Heart right ventricle (tissue), 16 donors: ENCODE measurements at regions not wholly inside any gene's neighbourhood (a gene's known extent, or its start where the extent isn't known, plus 50 kb on each side); places are given as distances from the start of the nearest gene placed in this dataset.

Experiments used
- ATAC-seq, 8 donors: fragments of 200-7000 bp; cut with Tn5 transposase; one replicate each; pipeline ENCODE4 v1.9.1; 2020; ENCODE audit warnings: mild to moderate bottlenecking in 8 of 8, moderate library complexity in 8 of 8, moderate number of reproducible peaks in 1 of 8
- DNase-seq, 2 donors: peaks; one replicate each; pipeline ENCODE4 v3.0.0-alpha.2; 2020
- H3K27ac ChIP-seq, 10 donors: fragments of 200-600 bp; sonication (generic) in 2 of 10; one replicate each; pipeline versions ENCODE4 v1.5.0 to v1.8.0; 2020 to 2022; ENCODE audit warnings: mild to moderate bottlenecking in 3 of 10
- H3K27me3 ChIP-seq, 7 donors: fragments of 200-600 bp; one replicate each; pipeline ENCODE4 v1.8.0; 2021 to 2022; ENCODE audit warnings: mild to moderate bottlenecking in 2 of 7
- H3K36me3 ChIP-seq, 9 donors: fragments of 200-600 bp; sonication (generic) in 1 of 9; one replicate each; pipeline versions ENCODE4 v1.5.0 to v1.8.0; 2020 to 2022; ENCODE audit warnings: mild to moderate bottlenecking in 2 of 9
- H3K4me1 ChIP-seq, 9 donors: fragments of 200-600 bp; sonication (generic) in 1 of 9; one replicate each; pipeline versions ENCODE4 v1.5.0 to v1.8.0; 2020 to 2022; ENCODE audit warnings: mild to moderate bottlenecking in 4 of 9
- H3K4me3 ChIP-seq, 10 donors: fragments of 200-600 bp; sonication (generic) in 2 of 10; one replicate each; pipeline versions ENCODE4 v1.5.0 to v1.8.0; 2020 to 2022; ENCODE audit warnings: mild to moderate bottlenecking in 7 of 10, moderate library complexity in 2 of 10
- H3K9me3 ChIP-seq, 11 donors: fragments of 200-600 bp in 10 of 11; sonication (generic) in 2 of 11; one replicate each; pipeline versions ENCODE4 v1.5.0 to v1.8.0; 2013 to 2022; ENCODE audit warnings: mild to moderate bottlenecking in 2 of 11, control low read depth in 1 of 11, moderate library complexity in 1 of 11
- WGBS, 2 donors: extraction: QIAGEN DNeasy Blood & Tissue Kit; methylation state at CpG; one replicate each; pipeline ENCODE4 v1.1.7; 2013; ENCODE audit warnings: inconsistent platforms in 1 of 2; 5-methylcytosine and 5-hydroxymethylcytosine counted together
- intact Hi-C, 10 donors: fragments of 100-400 bp; cut with DNase I; formaldehyde crosslinking; loops; one replicate each; pipeline versions ENCODE4 v1.11.1 to v1.14.2; 2022
- TF ChIP-seq, protein P1 (sequence below), 9 donors: fragments of 200-600 bp; sonication (generic) in 2 of 9; IDR thresholded peaks; one replicate each; pipeline versions ENCODE4 v1.5.0 to v1.8.0; 2021 to 2022; ENCODE audit warnings: antibody characterized with exemption in 9 of 9, mild to moderate bottlenecking in 5 of 9, moderate library complexity in 1 of 9
- donor health status: Arrhythmogenic right ventricular cardiomyopathy.
- donor health status: ischemic (EF 13 %, LVEDD 7.1; RV severe dilation, severe dysfunction).
- donor health status: healthy with polysubstance abuse.
- donor health status: DM: no; HTN: yes; CAD: no.
- donor health status: DM: no; HTN: no; CAD: no.
- donor health status: ischemic (EF 25% LVEDD 6.9; RV normal size, moderate dysfunction).
- donor health status: ischemic (EF 25% LVEDD 5.7; RV mildly dilated, moderate dysfunction).
- donor health status: healthy.
- donor health status: DM: yes; HTN: yes; CAD: no.
- donor health status: Ischemic cardiomyopathy.
- donor health status: ischemic (EF 35%, LVEDD 5.7; RV mildly dilated, moderate dysfunction).
- donor health status: nonischemic (EF 11% LVEDD 7.7; RV severe dilation, severe dysfunction).
- donor health status: DM: yes; HTN: yes; CAD: no.
- donor health status: PGD.
- donor health status: ischemic (EF 29% LVEDD 5.4; RV normal size, mild dysfunction).
- donor health status: nonischemic (EF 23%, LVEDD 6.1; RV moderate dilation, normal function).

DNA sequence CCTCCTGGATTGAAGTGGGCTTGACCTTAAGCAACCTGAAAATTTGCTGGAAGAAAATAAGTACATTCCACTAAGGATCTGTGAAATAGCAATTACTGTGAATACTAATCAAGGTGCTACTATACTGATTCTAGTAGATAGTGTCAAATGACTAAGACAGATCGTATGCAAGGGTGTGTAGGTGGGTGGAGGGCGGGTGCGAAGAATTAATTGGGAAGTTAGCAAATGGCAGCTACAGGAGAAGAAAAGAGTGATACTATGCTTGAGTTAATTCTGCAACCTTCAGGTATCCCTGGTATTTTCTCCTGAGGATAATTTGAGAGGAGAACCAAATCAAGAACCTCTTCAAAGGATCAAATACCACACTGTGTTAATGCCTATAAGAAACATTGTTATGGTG lies 501.9 kb downstream of the INHBA start:
- no peaks in the 10 kb centered on the region for H3K36me3 ChIP-seq
- TF ChIP-seq, protein P1, sequence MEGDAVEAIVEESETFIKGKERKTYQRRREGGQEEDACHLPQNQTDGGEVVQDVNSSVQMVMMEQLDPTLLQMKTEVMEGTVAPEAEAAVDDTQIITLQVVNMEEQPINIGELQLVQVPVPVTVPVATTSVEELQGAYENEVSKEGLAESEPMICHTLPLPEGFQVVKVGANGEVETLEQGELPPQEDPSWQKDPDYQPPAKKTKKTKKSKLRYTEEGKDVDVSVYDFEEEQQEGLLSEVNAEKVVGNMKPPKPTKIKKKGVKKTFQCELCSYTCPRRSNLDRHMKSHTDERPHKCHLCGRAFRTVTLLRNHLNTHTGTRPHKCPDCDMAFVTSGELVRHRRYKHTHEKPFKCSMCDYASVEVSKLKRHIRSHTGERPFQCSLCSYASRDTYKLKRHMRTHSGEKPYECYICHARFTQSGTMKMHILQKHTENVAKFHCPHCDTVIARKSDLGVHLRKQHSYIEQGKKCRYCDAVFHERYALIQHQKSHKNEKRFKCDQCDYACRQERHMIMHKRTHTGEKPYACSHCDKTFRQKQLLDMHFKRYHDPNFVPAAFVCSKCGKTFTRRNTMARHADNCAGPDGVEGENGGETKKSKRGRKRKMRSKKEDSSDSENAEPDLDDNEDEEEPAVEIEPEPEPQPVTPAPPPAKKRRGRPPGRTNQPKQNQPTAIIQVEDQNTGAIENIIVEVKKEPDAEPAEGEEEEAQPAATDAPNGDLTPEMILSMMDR (IDR thresholded peaks at IDR 0.05): no peak
- H3K4me1 ChIP-seq: no peaks in the 10 kb centered on the region
- H3K27me3 ChIP-seq: no peaks in the 10 kb centered on the region
- DNase-seq (no peak), ATAC-seq (no peak)
- H3K9me3 ChIP-seq: no peaks in the 10 kb centered on the region
- 91 to 94% methylated on average over 3 of the region's 3 CpGs for WGBS, 2 donors
- intact Hi-C loops: no loop called here
- H3K4me3 ChIP-seq: no peak overlapping the region
- H3K27ac ChIP-seq: no peak overlapping the region

- intact Hi-C loops: no loop called here
- no peak for ATAC-seq
- H3K9me3 ChIP-seq: no peaks in the 10 kb centered on the region
- TF ChIP-seq, protein P1 (IDR thresholded peaks at IDR 0.05): no peak
- no peak overlapping the region for H3K27ac ChIP-seq
- DNase-seq: no peak
- no peaks in the 10 kb centered on the region for H3K36me3 ChIP-seq
- H3K4me1 ChIP-seq: no peaks in the 10 kb centered on the region
- H3K4me3 ChIP-seq: no peak overlapping the region
- 76 to 86% methylated on average over 3 of the region's 3 CpGs for WGBS, 2 donors
- H3K27me3 ChIP-seq: no peaks in the 10 kb centered on the region
Measured at GRCh38 chr7:41199136-41199535, 503.8 kb downstream of the INHBA start.

DNA sequence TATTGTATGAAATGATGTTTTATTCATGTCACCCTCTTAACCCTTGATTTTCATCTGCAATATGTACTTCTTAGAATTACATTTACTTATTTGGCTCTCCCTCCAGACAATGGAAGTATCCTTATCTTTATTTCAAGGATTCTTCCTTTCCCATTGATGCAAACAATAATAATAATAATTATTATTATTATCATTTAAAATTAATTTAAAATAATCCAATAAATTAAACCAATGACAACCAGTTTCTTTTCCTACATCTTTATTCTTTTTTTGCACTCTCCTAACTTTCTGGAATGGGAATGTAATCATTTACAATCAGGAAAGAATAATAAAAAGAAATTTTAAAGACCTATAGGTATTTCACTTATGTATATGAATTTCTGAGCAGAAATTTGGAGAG lies 504.4 kb downstream of the INHBA start:
- Histone ChIP-seq H3K27ac (no peak overlapping the region), H3K4me1 (no peaks in the 10 kb centered on the region), H3K27me3 (no peaks in the 10 kb centered on the region), H3K4me3 (no peak overlapping the region), H3K9me3 (no peaks in the 10 kb centered on the region), H3K36me3 (no peaks in the 10 kb centered on the region)
- ATAC-seq (no peak), DNase-seq (no peak)
- intact Hi-C loops: no loop called here
- TF ChIP-seq, protein P1 (IDR thresholded peaks at IDR 0.05): no peak

GRCh38 chr7:41197769-41198168 lies 505.1 kb downstream of the INHBA start:
- TF ChIP-seq, protein P1 (IDR thresholded peaks at IDR 0.05): no peak
- no peaks in the 10 kb centered on the region for H3K4me1 ChIP-seq
- H3K27me3 ChIP-seq: no peaks in the 10 kb centered on the region
- H3K36me3 ChIP-seq: no peaks in the 10 kb centered on the region
- WGBS, 2 donors: 61 to 70% methylated on average over 2 of the region's 2 CpGs
- DNase-seq (no peak), ATAC-seq (no peak)
- no peak overlapping the region for H3K4me3 ChIP-seq
- intact Hi-C loops: no loop called here
- no peaks in the 10 kb centered on the region for H3K9me3 ChIP-seq
- H3K27ac ChIP-seq: no peak overlapping the region
